Body of pancreas (tissue), 4 donors: ENCODE measurements at regions not wholly inside any gene's neighbourhood (a gene's known extent, or its start where the extent isn't known, plus 50 kb on each side); places are given as distances from the start of the nearest gene placed in this dataset.

ENCODE experiments used
- ATAC-seq: fragments of 150-250 bp; one replicate; pipeline ENCODE4 v1.9.1; 2016
- DNase-seq, 4 donors: peaks; one replicate each; pipeline ENCODE4 v3.0.0-alpha.2; 2019
- H3K27ac ChIP-seq, 4 donors: fragments of 200-600 bp; sonication (generic); 1 replicate in 3 of 4; 2 replicates in 1 of 4; pipeline versions ENCODE4 v1.5.1 to v1.6.1; 2016 to 2019; ENCODE audit warnings: mild to moderate bottlenecking in 1 of 4, mixed read lengths in 1 of 4, moderate library complexity in 1 of 4
- H3K27me3 ChIP-seq, 2 donors: fragments of 200-600 bp; sonication (generic); one replicate each; pipeline ENCODE4 v1.6.0; 2016; ENCODE audit warnings: mild to moderate bottlenecking in 1 of 2
- H3K36me3 ChIP-seq, 2 donors: fragments of 200-600 bp; sonication (generic); replicated peaks in 1 of 2; 2 replicates each; pipeline ENCODE4 v1.5.1; 2016; ENCODE audit warnings: low read depth in 2 of 2; ENCODE audit not compliant: insufficient read depth in 1 of 2
- H3K4me1 ChIP-seq: fragments of 200-600 bp; sonication (generic); one replicate; pipeline ENCODE4 v1.6.0; 2016
- H3K4me3 ChIP-seq, 2 donors: fragments of 200-600 bp; sonication (generic); 1 replicate in 1 of 2; 2 replicates in 1 of 2; pipeline ENCODE4 v1.5.1; 2016 to 2019
- H3K9me3 ChIP-seq, 3 donors: fragments of 200-600 bp; sonication (generic); 1 replicate in 2 of 3; 2 replicates in 1 of 3; pipeline ENCODE4 v1.5.1; 2016
- CTCF ChIP-seq, 7 experiments: fragments of 450-650 bp in 4 of 7; fragments of 200-600 bp in 3 of 7; sonication (generic) in 3 of 7; IDR thresholded peaks; one replicate each; pipeline ENCODE4 v1.5.1; 2016 to 2019; ENCODE audit warnings: antibody characterized with exemption in 7 of 7
- POLR2A ChIP-seq, 3 donors: fragments of 450-650 bp; IDR thresholded peaks; one replicate each; pipeline ENCODE4 v1.6.1; 2016; ENCODE audit warnings: antibody characterized with exemption in 3 of 3, mild to moderate bottlenecking in 2 of 3
- WGBS, 2 donors: methylation state at CpG; one replicate each; pipeline ENCODE4 v1.1.5; 2017; 5-methylcytosine and 5-hydroxymethylcytosine counted together
- intact Hi-C: fragments of 100-400 bp; cut with DNase I; formaldehyde crosslinking; loops from one replicate; pipeline ENCODE4 v1.15.1; 2023

DNA sequence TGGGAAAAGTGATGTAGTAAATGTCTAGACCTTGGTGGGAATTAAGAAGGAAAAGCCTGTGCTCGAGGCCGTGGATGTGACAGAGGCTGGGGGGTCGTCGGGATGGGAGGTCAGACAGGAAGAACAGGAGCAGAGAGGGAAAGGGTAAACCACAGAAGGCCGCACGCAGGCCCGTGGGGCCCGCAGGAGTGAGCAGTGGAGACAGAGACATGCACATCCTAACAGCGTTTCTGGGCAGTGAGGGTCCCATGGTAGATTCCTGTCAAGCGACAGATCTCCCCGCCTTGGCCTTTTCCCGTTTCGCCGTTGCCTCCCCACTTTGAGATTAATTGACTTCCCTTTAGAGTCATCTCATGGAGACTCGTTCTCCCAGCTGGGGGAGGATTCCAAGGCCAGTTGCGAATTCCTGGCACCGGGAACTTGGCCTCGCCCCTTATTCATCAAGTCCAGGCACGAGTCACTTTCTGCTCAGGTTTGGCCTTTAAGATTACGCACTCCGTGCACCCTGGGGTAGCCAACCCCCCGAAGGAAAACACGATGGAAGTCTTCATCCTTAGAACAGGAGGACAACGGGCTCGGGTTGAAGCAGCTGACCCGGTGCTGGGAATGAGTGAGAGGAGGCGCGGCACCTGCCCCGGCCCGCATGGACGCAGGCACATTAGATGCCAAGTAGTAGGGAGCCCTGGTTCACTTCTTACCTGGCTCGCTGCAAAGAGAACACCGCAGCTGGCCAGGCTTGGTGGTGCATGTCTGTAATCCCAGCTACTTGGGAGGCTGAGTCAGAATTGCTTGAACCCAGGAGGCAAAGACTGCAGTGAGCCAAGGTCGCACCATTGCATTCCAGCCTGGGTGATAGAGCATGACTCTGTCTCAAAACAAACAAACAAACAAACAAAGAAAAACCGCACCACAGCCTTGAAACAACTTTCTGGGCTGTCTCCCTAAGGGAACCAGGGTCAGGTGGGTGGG lies 315.2 kb upstream of the SHH start:
- Histone ChIP-seq H3K4me1 (no peaks in the 10 kb centered on the region), H3K4me3 (no peak overlapping the region), H3K27ac (no peak overlapping the region), H3K36me3 (no peaks in the 10 kb centered on the region), H3K9me3 (no peaks in the 10 kb centered on the region), H3K27me3 (no peaks in the 10 kb centered on the region)
- intact Hi-C loops, result no loop called here
- no peak for ATAC-seq
- no peak for DNase-seq
- no peak for TF ChIP-seq POLR2A (IDR thresholded peaks at IDR 0.05)
- TF ChIP-seq CTCF (IDR thresholded peaks at IDR 0.05), result no peak
- WGBS, 2 donors, result 75 to 78% methylated on average over 34 to 35 of the region's 35 CpGs

DNA sequence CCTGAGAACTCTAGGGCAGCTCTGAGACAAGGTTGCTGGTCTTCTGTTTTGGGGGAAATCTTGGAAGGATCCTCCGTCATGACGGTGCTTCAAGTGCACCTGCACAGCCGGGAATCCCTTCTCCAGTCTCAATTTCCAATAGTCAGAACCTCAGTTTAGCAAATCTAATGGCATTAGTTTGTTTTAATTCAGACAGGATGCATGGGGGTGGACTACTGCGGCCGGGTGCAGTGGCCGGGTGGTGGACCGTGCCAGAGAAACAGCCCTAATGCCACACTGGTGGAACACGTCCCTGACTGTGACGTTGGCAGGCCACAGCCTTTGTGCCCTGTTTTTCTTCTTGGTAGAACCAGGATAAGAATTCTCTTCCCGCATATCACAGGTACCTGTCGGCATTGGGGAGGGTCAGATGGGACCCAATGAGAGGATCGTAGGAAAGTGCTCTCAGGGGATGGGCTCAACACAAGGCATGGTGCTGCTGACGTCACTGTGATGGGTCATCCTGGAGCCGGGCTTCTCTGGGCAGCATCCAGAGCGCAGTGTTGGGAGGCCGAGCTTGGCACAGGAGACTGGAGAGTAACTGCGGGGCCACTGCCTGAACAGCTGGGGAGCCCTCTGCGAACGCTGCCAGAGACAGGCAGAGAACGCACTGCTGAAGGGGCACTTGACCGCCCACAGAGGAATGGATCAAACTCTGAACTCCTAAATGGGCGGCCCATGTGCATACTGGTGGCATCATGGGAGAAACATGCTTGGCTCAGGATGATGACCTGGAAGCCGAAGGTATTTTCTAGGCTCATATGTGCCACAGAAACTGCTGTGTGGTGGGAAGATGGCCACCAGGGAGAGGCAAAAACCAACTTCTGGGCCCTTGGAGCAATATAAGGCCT lies 313.8 kb upstream of the SHH start:
- WGBS, 2 donors, result 84 to 88% methylated on average over 14 to 23 of the region's 23 CpGs
- H3K4me3 ChIP-seq, result no peak overlapping the region
- ATAC-seq (no peak), DNase-seq (no peak)
- no peak overlapping the region for H3K27ac ChIP-seq
- H3K9me3 ChIP-seq, result no peaks in the 10 kb centered on the region
- H3K27me3 ChIP-seq, result no peaks in the 10 kb centered on the region
- intact Hi-C loops, result no loop called here
- TF ChIP-seq POLR2A (IDR thresholded peaks at IDR 0.05) (no peak), CTCF (IDR thresholded peaks at IDR 0.05) (no peak)
- H3K4me1 ChIP-seq, result no peaks in the 10 kb centered on the region
- no peaks in the 10 kb centered on the region for H3K36me3 ChIP-seq

GRCh38 chr7:156124356-156124755 lies 312.1 kb upstream of the SHH start:
- ATAC-seq, result no peak
- Histone ChIP-seq H3K9me3 (no peaks in the 10 kb centered on the region), H3K27me3 (no peaks in the 10 kb centered on the region), H3K36me3 (no peaks in the 10 kb centered on the region), H3K27ac (no peak overlapping the region), H3K4me3 (no peak overlapping the region), H3K4me1 (no peaks in the 10 kb centered on the region)
- no peak for TF ChIP-seq CTCF (IDR thresholded peaks at IDR 0.05)
- no peak for TF ChIP-seq POLR2A (IDR thresholded peaks at IDR 0.05)
- 69 to 81% methylated on average over 17 of the region's 18 CpGs for WGBS, 2 donors
- no peak for DNase-seq
- intact Hi-C loops, result no loop called here

GRCh38 chr7:156123362-156123761 lies 311.1 kb upstream of the SHH start:
- Histone ChIP-seq H3K9me3 (no peaks in the 10 kb centered on the region), H3K4me3 (no peak overlapping the region), H3K27me3 (no peaks in the 10 kb centered on the region), H3K4me1 (no peaks in the 10 kb centered on the region), H3K27ac (no peak overlapping the region), H3K36me3 (no peaks in the 10 kb centered on the region)
- 79 to 81% methylated on average over 4 to 24 of the region's 25 CpGs for WGBS, 2 donors
- no peak for DNase-seq
- ATAC-seq, result no peak
- TF ChIP-seq POLR2A (IDR thresholded peaks at IDR 0.05) (no peak), CTCF (IDR thresholded peaks at IDR 0.05) (no peak)
- intact Hi-C loops, result no loop called here
